KMS-11 (cell line): ENCODE measurements at regions not wholly inside any gene's neighbourhood (a gene's known extent, or its start where the extent isn't known, plus 50 kb on each side); places are given as distances from the start of the nearest gene placed in this dataset.

ENCODE experiments used
- H2AFZ ChIP-seq: fragments of 200-600 bp; sonication (generic); 2 replicates; pipeline ENCODE4 v1.6.1; 2016; ENCODE audit warnings: antibody characterized with exemption, mixed run types, low read depth
- H3K27ac ChIP-seq: fragments of 200-600 bp; sonication (generic); 2 replicates; pipeline ENCODE4 v1.6.1; 2016; ENCODE audit warnings: mild to moderate bottlenecking, mixed run types
- H3K27me3 ChIP-seq: fragments of 200-600 bp; sonication (generic); 2 replicates; pipeline ENCODE4 v1.6.1; 2017; ENCODE audit warnings: mild to moderate bottlenecking, low read depth, mixed run types, moderate library complexity; ENCODE audit not compliant: insufficient read depth
- H3K36me3 ChIP-seq: fragments of 200-600 bp; sonication (generic); 2 replicates; pipeline ENCODE4 v1.6.1; 2017; ENCODE audit warnings: mild to moderate bottlenecking, mixed run types; ENCODE audit not compliant: insufficient read depth
- H3K4me1 ChIP-seq: fragments of 200-600 bp; sonication (generic); 2 replicates; pipeline ENCODE4 v1.6.1; 2016; ENCODE audit warnings: mild to moderate bottlenecking, low read depth, mixed run types; ENCODE audit not compliant: poor library complexity, severe bottlenecking
- H3K4me2 ChIP-seq: fragments of 200-600 bp; sonication (generic); 2 replicates; pipeline ENCODE4 v1.7.0; 2016; ENCODE audit warnings: mild to moderate bottlenecking, mixed run types
- H3K4me3 ChIP-seq: fragments of 200-600 bp; sonication (generic); IDR thresholded peaks from 2 replicates; pipeline ENCODE4 v1.6.1; 2017; ENCODE audit warnings: low read depth, low read length, mixed read lengths; ENCODE audit not compliant: insufficient read depth
- H3K79me2 ChIP-seq: fragments of 200-600 bp; sonication (generic); 2 replicates; pipeline ENCODE4 v1.6.1; 2016; ENCODE audit warnings: low read depth, mixed run types; ENCODE audit not compliant: insufficient read depth
- H3K9ac ChIP-seq: fragments of 200-600 bp; sonication (generic); 2 replicates; pipeline ENCODE4 v1.6.1; 2016; ENCODE audit warnings: mild to moderate bottlenecking, mixed run types
- H4K20me1 ChIP-seq: fragments of 200-600 bp; sonication (generic); 2 replicates; pipeline ENCODE4 v1.6.1; 2016; ENCODE audit warnings: mild to moderate bottlenecking, mixed run types; ENCODE audit not compliant: insufficient read depth
- TF ChIP-seq, protein P1 (sequence below): fragments of 200-600 bp; sonication (generic); conservative IDR thresholded peaks from 2 replicates; pipeline ENCODE4 v1.6.1; 2017; ENCODE audit warnings: low read depth, mild to moderate bottlenecking, antibody characterized with exemption, low read length, moderate library complexity, mixed read lengths

DNA sequence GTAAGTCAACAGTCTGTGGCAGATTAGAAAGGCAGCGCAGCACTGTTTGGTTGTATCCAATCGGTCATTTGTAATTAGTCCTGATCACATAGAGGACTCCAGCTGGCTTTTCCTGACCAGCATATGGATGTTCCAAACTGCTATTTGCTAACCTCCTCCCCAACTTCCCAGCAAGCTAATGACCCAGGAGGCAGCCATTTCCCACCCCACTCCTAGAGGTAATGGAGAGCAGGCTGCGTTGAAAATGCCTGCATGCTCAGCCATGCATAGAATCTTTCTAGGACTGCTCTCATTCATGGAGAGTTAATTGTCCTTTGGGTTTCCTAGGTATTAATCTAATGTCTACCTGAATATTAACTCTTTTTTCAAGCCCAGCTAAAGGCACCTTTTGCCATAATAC lies 850.6 kb upstream of the WWC1 start:
- Histone ChIP-seq H3K79me2 (no peaks in the 10 kb centered on the region), H3K27ac (no peak overlapping the region), H3K27me3 (no peaks in the 10 kb centered on the region), H3K4me1 (no peaks in the 10 kb centered on the region), H4K20me1 (no peaks in the 10 kb centered on the region), H3K36me3 (no peaks in the 10 kb centered on the region), H3K4me3 (no peak overlapping the region), H2AFZ (no peak overlapping the region), H3K9ac (no peak overlapping the region), H3K4me2 (no peak overlapping the region)
- TF ChIP-seq, protein P1, sequence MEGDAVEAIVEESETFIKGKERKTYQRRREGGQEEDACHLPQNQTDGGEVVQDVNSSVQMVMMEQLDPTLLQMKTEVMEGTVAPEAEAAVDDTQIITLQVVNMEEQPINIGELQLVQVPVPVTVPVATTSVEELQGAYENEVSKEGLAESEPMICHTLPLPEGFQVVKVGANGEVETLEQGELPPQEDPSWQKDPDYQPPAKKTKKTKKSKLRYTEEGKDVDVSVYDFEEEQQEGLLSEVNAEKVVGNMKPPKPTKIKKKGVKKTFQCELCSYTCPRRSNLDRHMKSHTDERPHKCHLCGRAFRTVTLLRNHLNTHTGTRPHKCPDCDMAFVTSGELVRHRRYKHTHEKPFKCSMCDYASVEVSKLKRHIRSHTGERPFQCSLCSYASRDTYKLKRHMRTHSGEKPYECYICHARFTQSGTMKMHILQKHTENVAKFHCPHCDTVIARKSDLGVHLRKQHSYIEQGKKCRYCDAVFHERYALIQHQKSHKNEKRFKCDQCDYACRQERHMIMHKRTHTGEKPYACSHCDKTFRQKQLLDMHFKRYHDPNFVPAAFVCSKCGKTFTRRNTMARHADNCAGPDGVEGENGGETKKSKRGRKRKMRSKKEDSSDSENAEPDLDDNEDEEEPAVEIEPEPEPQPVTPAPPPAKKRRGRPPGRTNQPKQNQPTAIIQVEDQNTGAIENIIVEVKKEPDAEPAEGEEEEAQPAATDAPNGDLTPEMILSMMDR: no peak

DNA sequence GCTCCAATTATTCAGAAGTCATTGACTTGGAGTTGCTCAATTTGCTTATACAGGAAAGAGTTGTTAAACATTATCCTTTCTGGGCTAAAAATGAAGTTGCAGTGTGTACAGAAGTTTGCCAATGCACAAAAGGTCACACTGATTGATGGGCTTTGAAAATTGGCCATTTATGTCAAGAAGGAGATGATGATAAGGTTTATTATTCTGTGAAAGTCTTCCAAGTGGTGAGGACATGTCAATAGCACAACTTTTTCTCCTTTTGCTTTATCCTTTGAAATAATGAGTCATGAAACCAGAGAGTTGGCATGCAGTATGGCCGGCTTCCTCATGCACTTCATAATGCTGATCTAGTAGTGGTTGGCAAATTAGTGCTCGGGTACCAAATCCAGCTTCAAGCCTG lies 848.5 kb upstream of the WWC1 start:
- H3K27me3 ChIP-seq: no peaks in the 10 kb centered on the region
- TF ChIP-seq, protein P1: no peak

DNA sequence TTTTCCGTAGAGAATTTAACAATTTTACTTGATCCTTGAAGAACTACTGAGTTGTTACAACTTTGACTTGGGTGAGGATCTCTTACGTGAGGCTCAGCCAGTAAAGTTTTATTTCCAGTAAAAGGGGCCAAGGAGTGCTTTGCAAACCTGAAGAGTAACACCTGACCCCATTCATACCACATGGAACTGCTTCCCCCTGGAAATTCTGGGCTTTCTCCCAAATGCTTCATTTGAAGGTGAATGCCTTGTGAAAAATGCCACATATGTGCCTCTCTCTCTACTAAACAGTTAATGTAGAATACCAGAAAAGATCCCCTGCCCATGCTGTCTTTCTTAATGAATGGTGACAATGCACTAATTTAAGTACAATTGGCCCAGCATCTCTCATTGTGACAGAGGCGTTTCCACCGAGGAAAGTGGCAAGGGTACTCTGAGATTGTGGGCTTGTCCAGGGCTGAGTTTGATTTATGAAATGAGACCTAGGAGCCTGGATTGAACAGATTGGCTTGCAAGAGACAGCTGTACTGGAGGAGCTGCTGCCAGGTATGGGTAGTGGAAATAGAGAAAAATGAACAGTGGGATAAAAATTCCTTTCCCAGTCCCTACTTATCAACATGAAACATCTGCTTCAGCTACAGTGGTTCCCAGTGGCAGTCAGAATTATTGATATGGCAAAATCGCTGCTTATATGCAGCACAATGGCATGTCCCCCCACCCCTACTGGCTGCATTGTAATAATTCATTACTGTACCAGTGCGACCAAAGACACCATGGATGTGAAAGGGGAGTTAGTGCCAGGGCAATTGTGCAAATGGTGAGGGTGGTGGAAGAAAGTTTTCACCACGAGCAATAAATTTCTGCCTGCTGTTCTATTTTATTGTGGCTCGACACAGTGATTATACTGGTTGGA lies 843.7 kb upstream of the WWC1 start:
- Histone ChIP-seq H3K27ac (no peak overlapping the region), H3K4me3 (no peak overlapping the region), H2AFZ (no peak overlapping the region), H3K79me2 (no peaks in the 10 kb centered on the region), H4K20me1 (no peaks in the 10 kb centered on the region), H3K9ac (no peak overlapping the region), H3K4me2 (no peak overlapping the region), H3K27me3 (no peaks in the 10 kb centered on the region), H3K4me1 (no peaks in the 10 kb centered on the region), H3K36me3 (no peaks in the 10 kb centered on the region)
- TF ChIP-seq, protein P1: no peak

More for the DNA sequence above, 848.5 kb upstream of the WWC1 start:
- Histone ChIP-seq H3K79me2 (no peaks in the 10 kb centered on the region), H2AFZ (no peak overlapping the region), H3K4me3 (no peak overlapping the region), H3K27ac (no peak overlapping the region), H4K20me1 (no peaks in the 10 kb centered on the region), H3K36me3 (no peaks in the 10 kb centered on the region), H3K4me1 (no peaks in the 10 kb centered on the region), H3K4me2 (no peak overlapping the region), H3K9ac (no peak overlapping the region)

DNA sequence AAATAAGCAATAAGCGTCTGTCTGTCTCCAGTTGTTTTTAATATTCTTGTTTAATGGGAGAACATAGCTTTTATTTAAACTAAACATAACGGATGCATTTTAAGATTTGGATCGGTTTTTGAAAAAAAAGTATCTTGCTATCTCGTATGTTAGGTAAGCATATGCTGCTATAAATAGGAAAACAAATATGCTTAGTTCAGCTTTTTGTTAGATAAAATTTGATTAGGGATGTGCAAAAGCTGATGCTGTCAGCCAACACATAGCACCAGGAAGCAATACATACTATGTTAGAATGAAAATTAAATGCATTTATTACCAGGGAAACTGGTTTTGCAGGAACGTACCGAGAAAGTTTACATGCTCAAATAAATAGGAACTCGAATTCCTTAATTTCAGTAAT lies 843.1 kb upstream of the WWC1 start:
- TF ChIP-seq, protein P1: no peak
- no peaks in the 10 kb centered on the region for H3K36me3 ChIP-seq
- H4K20me1 ChIP-seq: no peaks in the 10 kb centered on the region
- H2AFZ ChIP-seq: no peak overlapping the region
- no peaks in the 10 kb centered on the region for H3K27me3 ChIP-seq
- H3K4me2 ChIP-seq: no peak overlapping the region
- no peaks in the 10 kb centered on the region for H3K4me1 ChIP-seq
- no peak overlapping the region for H3K9ac ChIP-seq
- H3K4me3 ChIP-seq: no peak overlapping the region
- no peak overlapping the region for H3K27ac ChIP-seq
- no peaks in the 10 kb centered on the region for H3K79me2 ChIP-seq
